ENCODE measurements at regions not wholly inside any gene's neighbourhood (a gene's known extent, or its start where the extent isn't known, plus 50 kb on each side); places are given as distances from the start of the nearest gene placed in this dataset.

- no peak overlapping the region for H3K4me3 Mint-ChIP-seq
- H3K9me3 Mint-ChIP-seq: peaks cover 13% of the 10 kb centered on the region
- no peak overlapping the region for H3K27ac Mint-ChIP-seq
- ATAC-seq (no peak), DNase-seq (ENCODE audit: low spot score) (no peak)
- H3K4me1 Mint-ChIP-seq: no peaks in the 10 kb centered on the region
- TF ChIP-seq ZNF423 (CRISPR knock-in tag; IDR thresholded peaks at IDR 0.05) (no peak), CDX4 (CRISPR knock-in tag; IDR thresholded peaks at IDR 0.05; ENCODE audit: borderline replicate concordance) (no peak), ZNF532 (CRISPR knock-in tag; IDR thresholded peaks at IDR 0.05; ENCODE audit: borderline replicate concordance) (no peak), AFF4 (CRISPR knock-in tag; IDR thresholded peaks at IDR 0.05; ENCODE audit: borderline replicate concordance) (no peak), MXD4 (CRISPR knock-in tag; IDR thresholded peaks at IDR 0.05; ENCODE audit: borderline replicate concordance) (no peak)
- TF ChIP-seq, protein P1, sequence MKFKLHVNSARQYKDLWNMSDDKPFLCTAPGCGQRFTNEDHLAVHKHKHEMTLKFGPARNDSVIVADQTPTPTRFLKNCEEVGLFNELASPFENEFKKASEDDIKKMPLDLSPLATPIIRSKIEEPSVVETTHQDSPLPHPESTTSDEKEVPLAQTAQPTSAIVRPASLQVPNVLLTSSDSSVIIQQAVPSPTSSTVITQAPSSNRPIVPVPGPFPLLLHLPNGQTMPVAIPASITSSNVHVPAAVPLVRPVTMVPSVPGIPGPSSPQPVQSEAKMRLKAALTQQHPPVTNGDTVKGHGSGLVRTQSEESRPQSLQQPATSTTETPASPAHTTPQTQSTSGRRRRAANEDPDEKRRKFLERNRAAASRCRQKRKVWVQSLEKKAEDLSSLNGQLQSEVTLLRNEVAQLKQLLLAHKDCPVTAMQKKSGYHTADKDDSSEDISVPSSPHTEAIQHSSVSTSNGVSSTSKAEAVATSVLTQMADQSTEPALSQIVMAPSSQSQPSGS (CRISPR knock-in tag; IDR thresholded peaks at IDR 0.05; ENCODE audit: borderline replicate concordance, low read depth): no peak
- TF ChIP-seq, protein P2, sequence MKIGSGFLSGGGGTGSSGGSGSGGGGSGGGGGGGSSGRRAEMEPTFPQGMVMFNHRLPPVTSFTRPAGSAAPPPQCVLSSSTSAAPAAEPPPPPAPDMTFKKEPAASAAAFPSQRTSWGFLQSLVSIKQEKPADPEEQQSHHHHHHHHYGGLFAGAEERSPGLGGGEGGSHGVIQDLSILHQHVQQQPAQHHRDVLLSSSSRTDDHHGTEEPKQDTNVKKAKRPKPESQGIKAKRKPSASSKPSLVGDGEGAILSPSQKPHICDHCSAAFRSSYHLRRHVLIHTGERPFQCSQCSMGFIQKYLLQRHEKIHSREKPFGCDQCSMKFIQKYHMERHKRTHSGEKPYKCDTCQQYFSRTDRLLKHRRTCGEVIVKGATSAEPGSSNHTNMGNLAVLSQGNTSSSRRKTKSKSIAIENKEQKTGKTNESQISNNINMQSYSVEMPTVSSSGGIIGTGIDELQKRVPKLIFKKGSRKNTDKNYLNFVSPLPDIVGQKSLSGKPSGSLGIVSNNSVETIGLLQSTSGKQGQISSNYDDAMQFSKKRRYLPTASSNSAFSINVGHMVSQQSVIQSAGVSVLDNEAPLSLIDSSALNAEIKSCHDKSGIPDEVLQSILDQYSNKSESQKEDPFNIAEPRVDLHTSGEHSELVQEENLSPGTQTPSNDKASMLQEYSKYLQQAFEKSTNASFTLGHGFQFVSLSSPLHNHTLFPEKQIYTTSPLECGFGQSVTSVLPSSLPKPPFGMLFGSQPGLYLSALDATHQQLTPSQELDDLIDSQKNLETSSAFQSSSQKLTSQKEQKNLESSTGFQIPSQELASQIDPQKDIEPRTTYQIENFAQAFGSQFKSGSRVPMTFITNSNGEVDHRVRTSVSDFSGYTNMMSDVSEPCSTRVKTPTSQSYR (CRISPR knock-in tag; IDR thresholded peaks at IDR 0.05): no peak
- H3K36me3 Mint-ChIP-seq: 0 out of 2 replicates have a peak, but pooled peaks cover 2% of the 10 kb centered on the region
- ChIA-PET CTCF (no interaction called here), POLR2A (no interaction called here)
- no peaks in the 10 kb centered on the region; the same call in 1 of the 2 replicates for H3K27me3 Mint-ChIP-seq (ENCODE audit: low read depth)
Measured at GRCh38 chr10:124339119-124340032, 79.3 kb downstream of the OAT start.

GRCh38 chr10:124338276-124338925 lies 80.3 kb downstream of the OAT start:
- POLR2A ChIA-PET: no interaction called here

More at GRCh38 chr10:124338276-124338925, 80.3 kb downstream of the OAT start:
- DNase-seq (ENCODE audit: low spot score) (no peak), ATAC-seq (no peak)
- no peaks in the 10 kb centered on the region for H3K4me1 Mint-ChIP-seq
- no peaks in the 10 kb centered on the region; the same call in 1 of the 2 replicates for H3K27me3 Mint-ChIP-seq (ENCODE audit: low read depth)
- H3K36me3 Mint-ChIP-seq: 0 out of 2 replicates have a peak, but pooled peaks cover 2% of the 10 kb centered on the region
- no peak for TF ChIP-seq HMGA2 (CRISPR knock-in tag; IDR thresholded peaks at IDR 0.05)
- H3K27ac Mint-ChIP-seq: no peak overlapping the region
- H3K9me3 Mint-ChIP-seq: peaks cover 13% of the 10 kb centered on the region
- CTCF ChIA-PET: no interaction called here
- no peak overlapping the region for H3K4me3 Mint-ChIP-seq

All from WTC11 (cell line).